T-helper 1 cell treated with Interleukin-12 subunit alpha and Interleukin-12 subunit beta and Interleukin-4 antibody, amounts not matched to agents 30 ng/mL and 1 ng/mL, for 36 hours (primary cell): ENCODE measurements at regions not wholly inside any gene's neighbourhood (a gene's known extent, or its start where the extent isn't known, plus 50 kb on each side); places are given as distances from the start of the nearest gene placed in this dataset.
"Not testable (repeated sequence)": the region's sequence is repeated elsewhere in the genome, so short reads cannot be mapped to it uniquely, and the experiment has no call there.

Source experiments
- intact Hi-C: fragments of 100-400 bp; cut with micrococcal nuclease; formaldehyde crosslinking; loops from one replicate; pipeline ENCODE4 v1.15.1; 2024

DNA sequence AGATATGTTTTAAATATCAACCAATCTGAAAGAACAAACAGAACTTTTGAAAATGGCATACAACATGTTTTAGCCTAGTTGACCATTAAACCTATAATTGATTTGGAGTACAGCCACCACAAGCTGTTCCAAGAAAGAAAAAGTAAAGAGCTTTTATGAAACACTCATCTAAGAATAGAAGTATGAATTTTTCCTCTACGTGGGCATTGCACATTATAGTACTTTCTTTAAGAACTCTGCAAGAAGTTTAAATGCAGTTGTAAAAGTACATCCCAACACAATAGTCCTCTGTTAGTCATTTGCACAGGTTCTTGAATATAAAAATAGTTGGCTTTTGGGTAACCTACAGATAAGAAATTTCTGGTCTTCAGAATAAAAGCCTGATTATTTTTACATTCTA, 933.6 kb upstream of the ADGRL3 start:
- intact Hi-C loops = no loop called here

DNA sequence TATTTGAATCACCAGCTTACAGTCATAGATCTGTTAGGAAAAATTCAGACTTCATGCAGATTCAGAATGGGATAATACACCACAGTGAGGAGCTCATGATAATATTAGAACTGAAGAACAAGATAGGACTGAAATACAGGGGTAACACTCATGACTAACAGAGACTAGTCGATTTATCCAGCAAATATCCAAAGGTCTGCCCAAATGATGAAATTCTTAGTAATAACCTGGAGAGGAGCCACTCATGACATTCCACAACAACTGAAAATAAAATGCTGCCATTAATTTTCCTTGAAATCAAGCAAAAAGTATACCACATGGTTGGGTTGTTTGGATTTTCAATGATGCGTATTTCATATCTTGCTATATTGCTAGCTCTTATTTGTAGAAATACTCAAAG, 903.7 kb upstream of the ADGRL3 start:
- intact Hi-C loops = no loop called here

GRCh38 chr4:60313611-60314178, 886.4 kb upstream of the ADGRL3 start:
- intact Hi-C loops = no loop called here

DNA sequence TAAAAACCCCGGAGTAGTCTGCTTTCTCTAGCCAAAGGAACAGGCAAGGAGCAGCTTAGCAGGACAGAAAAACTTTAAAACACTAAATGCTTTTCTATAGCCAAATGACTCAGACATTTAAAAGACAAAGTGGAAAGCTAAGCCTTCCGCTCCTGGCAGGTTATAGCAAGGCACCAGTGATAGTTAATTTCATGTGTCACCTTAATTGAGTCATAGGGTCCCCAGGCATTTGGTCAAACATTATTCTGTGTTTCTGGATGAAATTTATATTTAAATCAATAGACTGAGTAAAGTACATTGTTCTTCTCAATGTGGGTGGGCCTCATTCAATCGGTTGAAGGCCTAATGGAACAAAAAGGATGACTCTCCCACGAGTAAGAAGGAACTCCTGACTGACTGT, 885.7 kb upstream of the ADGRL3 start:
- intact Hi-C loops = no loop called here

DNA sequence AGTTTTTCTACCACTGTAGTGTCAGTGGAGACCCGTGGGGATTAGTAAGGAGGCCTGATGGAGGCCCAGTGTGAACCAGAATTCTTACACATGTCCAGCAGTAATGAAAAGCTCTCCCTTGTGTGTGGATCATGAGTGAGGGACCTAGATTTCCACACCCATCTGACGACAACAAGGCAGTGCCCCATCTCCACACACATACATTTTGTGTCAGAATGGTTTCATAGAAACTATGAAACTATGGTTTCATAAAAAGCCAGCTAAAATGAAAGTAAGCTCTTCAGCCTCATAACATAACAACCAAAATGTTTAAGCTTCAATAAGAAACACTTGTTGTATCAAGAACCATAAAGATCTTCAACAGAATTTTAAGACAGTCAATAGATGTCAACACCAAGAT, 884.5 kb upstream of the ADGRL3 start:
- intact Hi-C loops = no loop called here

DNA sequence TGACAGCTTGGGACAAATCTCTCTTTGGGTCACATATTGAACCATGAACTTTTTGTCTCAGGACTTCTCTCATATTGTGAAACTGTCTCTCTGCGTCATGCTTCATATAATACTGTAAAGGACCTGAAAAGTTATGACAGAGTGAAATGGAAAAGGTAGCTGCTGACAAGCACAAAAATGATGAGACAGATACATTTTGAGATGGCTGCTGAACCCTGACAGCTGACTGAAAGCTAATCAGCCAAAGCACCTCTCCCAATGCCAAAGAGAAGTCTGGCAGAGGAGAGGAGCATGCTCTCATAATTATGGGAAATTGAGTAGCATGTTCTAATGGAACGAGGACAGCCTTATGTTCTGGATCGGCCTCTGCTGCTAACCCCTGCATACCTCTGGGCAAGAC, 873.4 kb upstream of the ADGRL3 start:
- intact Hi-C loops = no loop called here

DNA sequence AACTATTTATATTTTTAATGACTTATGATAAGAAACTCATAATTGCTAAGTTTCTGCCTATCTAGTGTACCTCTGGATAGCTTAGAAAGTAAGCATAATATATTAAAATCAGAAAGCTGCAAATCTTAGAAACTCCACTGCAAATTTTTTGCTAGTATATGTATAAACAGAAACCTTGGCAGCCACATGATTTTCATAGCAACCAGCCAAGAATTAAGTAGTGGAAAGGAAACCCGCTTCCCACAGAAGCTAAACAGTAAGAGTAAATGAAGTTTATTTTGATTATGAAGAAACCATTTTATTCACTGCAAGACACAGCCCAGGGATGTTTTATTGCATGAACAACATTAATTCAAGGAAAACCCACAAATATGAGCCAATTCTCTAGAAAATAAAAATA, 872.5 kb upstream of the ADGRL3 start:
- intact Hi-C loops = no loop called here

- intact Hi-C loops = no loop called here
Measured at GRCh38 chr4:60344908-60345307, 855.2 kb upstream of the ADGRL3 start.

GRCh38 chr4:60345392-60345791, 854.7 kb upstream of the ADGRL3 start:
- intact Hi-C loops = no loop called here

DNA sequence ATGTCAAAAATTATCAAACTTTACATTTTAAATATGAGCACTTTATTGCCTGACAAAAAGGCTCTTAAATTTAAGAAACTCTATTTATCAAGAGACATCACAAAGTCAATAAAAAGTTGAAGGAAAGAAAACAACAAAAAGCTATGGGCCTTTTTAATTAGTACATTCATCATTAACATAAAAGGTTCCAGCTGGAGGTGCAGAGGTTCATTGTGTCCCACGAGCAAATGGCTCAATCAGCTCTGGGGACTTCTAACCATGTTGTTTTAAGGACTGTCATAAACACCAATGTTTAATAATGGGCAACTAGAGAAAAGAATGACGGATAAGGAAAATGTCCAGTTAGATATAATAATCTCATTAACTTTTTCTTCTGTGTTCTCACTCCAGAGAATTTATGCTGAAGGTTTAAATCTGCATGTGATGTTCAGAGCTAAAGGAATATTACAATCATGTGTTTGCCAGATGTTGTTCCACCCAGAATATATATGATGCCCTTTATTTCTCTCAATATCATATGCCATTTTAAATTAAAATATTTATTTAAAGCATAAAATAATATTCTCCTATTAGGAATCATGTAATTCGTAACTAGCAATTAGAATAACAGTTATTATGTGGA, 840.3 kb upstream of the ADGRL3 start:
- intact Hi-C loops = no loop called here

DNA sequence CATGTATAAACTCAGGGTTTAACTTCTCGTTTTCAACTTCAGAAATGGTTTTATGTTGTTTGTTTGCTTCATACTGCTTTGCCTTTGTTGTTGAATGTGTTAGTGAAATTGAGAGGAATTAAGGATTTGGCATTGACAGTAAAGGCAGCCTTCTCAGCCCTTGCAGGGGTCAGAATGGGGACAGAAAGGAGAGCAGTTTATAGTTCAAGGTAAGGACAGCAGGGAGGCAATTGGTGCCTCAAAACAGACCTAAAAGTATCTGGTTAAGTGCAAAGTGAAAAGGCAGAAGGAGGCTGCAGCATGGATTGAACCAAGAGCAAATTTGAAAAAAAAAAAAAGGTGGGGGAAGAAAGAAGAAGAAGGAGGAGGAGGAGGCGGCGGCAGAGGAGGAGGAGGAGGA, 835.0 kb upstream of the ADGRL3 start:
- intact Hi-C loops = no loop called here

GRCh38 chr4:60366661-60367060, 833.5 kb upstream of the ADGRL3 start:
- intact Hi-C loops = no loop called here

DNA sequence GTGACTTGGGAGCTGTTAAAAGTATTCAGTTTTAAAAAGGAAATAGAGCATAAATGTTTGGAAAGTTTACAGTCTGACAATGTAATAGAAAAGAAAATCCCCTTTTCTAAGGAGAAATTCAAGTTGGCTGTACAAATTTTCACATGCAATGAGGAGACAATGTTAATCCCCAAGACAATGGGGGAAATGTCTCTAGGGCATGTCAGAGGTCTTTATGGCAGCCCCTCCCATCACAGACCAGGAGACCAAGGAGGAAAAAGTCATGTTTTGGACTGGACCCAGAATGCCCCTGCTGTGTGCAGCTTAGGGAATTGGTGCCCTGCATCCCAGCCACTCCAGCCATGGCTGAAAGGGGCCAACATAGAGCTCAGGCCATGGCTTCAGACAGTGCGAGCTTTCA, 831.1 kb upstream of the ADGRL3 start:
- intact Hi-C loops = no loop called here

DNA sequence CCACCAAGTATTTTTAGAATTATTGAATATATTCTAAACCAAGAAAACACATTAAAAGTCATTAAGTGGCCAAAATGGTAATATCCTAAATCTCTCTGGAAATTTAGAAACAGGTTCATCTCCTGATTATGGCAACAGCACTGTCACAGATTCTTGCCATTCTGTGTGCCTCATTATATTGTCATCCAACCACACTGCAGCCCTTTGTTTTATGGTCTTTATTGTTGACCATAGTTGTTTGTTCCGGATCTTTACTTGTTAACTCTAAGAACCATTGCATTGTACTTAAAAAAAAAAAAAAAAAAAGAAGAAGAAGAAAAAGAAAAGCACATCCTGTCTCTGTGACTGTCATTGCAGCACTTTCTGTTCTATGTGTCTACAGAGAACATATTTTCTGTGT, 822.1 kb upstream of the ADGRL3 start:
- intact Hi-C loops = no loop called here

- intact Hi-C loops = no loop called here
Measured at GRCh38 chr4:60384516-60384915, 815.6 kb upstream of the ADGRL3 start.

DNA sequence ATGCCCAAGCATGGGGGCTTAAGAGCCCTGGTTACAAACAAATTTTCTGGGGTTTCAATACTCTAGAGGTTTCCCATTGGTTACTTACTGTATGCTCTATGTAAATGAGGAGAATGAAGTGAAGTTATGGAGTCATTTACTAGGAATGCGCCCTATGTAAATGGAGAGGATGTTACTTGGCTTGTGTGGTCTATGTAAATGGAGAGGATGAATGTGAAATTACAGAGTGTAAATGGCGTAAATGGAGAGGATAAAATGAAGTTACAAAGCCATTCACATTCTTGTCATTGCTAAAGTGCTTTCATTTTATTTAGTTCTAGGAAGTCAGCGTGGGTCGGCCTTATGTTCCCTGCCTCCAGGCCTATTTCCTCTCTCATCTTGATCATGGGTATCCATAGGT, 810.5 kb upstream of the ADGRL3 start:
- intact Hi-C loops = loop anchor here (5.0 kb wide), 1 partner anchor 1643 kb away; no protein-coding TSS in a partner anchor

DNA sequence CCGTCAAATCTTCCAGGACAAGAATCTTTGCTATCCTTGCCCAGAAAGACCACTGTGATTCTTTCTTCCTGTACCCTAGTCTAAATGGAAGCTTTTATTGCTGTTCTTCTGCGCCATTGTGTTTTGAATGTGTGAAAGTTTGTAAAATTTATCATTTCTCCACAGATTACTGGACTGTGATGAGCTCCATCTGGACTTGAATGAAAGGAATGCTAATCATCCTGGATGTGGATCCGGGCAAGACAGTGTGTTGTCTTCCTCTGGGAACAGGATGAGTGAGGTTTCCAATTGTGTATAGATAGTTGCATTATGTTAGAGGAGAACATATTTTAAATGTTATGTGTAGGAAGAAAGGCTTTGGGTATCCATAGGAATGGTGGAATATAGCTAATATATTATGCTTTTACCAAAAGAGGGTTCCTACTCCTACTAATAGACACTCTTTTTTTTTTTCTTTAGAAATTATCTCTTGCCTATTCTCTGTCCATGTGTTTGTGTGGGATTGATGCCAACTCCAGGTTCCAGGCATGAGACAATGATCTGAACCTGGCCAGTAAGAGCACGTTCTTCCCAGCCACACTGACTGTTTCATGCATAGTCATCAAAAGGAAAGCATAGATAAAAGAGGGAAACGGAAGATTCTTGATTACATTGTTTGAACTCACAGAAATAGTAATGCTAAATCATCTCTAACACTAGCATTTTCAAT, 803.6 kb upstream of the ADGRL3 start:
- intact Hi-C loops = no loop called here

GRCh38 chr4:60400593-60400992, 799.5 kb upstream of the ADGRL3 start:
- intact Hi-C loops = no loop called here

- intact Hi-C loops = no loop called here
Measured at GRCh38 chr4:60404027-60404426, 796.1 kb upstream of the ADGRL3 start.

DNA sequence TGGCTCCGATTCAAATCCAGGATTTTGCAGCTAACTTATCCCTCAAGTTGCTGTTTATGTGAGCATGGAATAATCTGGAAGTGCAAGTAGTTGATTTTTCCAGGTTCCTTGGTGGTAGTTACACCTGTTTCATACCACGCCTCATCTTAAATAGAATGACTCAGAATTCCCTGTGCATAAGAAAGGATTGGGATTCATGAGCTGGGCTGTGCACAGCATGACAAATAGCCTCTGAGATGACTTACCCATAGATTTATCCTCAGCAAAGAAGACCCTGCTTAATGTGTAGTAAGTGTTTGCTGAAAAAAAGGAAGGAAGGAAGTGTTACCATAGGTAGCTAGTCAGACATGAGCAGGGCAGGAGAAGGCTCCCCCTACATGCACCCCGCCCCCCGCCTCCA, 777.7 kb upstream of the ADGRL3 start:
- intact Hi-C loops = no loop called here

GRCh38 chr4:60423573-60424184, 776.4 kb upstream of the ADGRL3 start:
- intact Hi-C loops = not testable (repeated sequence)

DNA sequence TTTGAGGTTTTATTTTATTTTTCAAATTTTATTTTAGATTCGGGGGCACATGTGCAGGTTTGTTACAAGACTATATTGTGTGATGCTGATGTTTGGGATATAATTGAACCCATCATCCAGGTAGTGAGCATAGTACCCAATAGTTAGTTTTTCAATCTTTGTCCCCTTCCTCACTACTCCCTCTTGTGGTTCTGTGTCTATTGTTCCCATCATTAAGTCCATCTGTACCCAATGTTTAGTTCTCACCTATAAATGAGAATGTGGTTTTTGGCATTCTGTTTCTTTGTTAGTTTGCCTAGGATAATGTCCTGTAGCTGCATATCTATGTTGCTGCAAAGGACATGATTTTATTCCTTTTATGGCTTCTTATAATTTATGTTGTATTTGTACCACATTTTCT, 767.2 kb upstream of the ADGRL3 start:
- intact Hi-C loops = no loop called here

DNA sequence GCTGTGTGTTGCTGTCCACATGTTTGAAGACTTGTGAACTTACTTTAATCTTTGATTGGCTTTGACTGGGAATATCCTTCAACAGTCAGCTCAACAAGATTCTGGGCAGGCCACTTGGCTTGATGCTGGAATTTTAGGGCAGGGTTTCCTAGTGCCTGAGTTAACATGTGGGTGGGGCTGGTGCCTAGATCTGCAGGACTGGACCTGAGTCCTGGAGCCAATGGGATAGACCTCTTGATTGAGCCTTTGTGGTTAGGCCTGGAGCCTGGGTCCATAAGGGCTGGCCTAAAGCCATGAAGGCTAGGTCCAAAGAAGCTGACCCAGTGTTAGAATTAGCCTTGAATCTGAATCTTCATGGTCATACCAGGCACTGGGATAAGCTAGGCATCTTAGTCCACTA, 757.1 kb upstream of the ADGRL3 start:
- intact Hi-C loops = no loop called here
